ENCODE measurements at regions not wholly inside any gene's neighbourhood (a gene's known extent, or its start where the extent isn't known, plus 50 kb on each side); places are given as distances from the start of the nearest gene placed in this dataset.

GRCh38 chr2:144648837-144649465 is 129.0 kb upstream of the ZEB2 start:
- H3K9me3 ChIP-seq (ENCODE audit: severe bottlenecking), result no peaks in the 10 kb centered on the region
- no peak for TF ChIP-seq CTCF (IDR thresholded peaks at IDR 0.05; ENCODE audit: poor library complexity, severe bottlenecking)
- no peak overlapping the region for H3K27ac ChIP-seq (ENCODE audit: poor library complexity, severe bottlenecking)
- H3K36me3 ChIP-seq (ENCODE audit: low read depth), result no peaks in the 10 kb centered on the region
- no peak overlapping the region for H3K4me3 ChIP-seq (ENCODE audit: severe bottlenecking)
- ATAC-seq (ENCODE audit: low read depth) (no peak), DNase-seq (ENCODE audit: low spot score) (no peak)
- no peaks in the 10 kb centered on the region for H3K4me1 ChIP-seq (ENCODE audit: insufficient read depth, poor library complexity, severe bottlenecking)
- H3K27me3 ChIP-seq (ENCODE audit: insufficient read depth, poor library complexity, severe bottlenecking), result no peaks in the 10 kb centered on the region

GRCh38 chr2:144645083-144645778 is 125.3 kb upstream of the ZEB2 start:
- H3K4me1 ChIP-seq (ENCODE audit: insufficient read depth, poor library complexity, severe bottlenecking), result no peaks in the 10 kb centered on the region
- ATAC-seq (ENCODE audit: low read depth) (no peak), DNase-seq (ENCODE audit: low spot score) (no peak)
- H3K27ac ChIP-seq (ENCODE audit: poor library complexity, severe bottlenecking), result no peak overlapping the region
- no peak overlapping the region for H3K4me3 ChIP-seq (ENCODE audit: severe bottlenecking)
- H3K36me3 ChIP-seq (ENCODE audit: low read depth), result no peaks in the 10 kb centered on the region
- no peaks in the 10 kb centered on the region for H3K27me3 ChIP-seq (ENCODE audit: insufficient read depth, poor library complexity, severe bottlenecking)
- no peaks in the 10 kb centered on the region for H3K9me3 ChIP-seq (ENCODE audit: severe bottlenecking)
- TF ChIP-seq CTCF (IDR thresholded peaks at IDR 0.05; ENCODE audit: poor library complexity, severe bottlenecking), result no peak

GRCh38 chr2:144644549-144644948 is 124.6 kb upstream of the ZEB2 start:
- H3K27me3 ChIP-seq (ENCODE audit: insufficient read depth, poor library complexity, severe bottlenecking), result no peaks in the 10 kb centered on the region
- no peaks in the 10 kb centered on the region for H3K9me3 ChIP-seq (ENCODE audit: severe bottlenecking)
- H3K27ac ChIP-seq (ENCODE audit: poor library complexity, severe bottlenecking), result no peak overlapping the region
- ATAC-seq (ENCODE audit: low read depth) (no peak), DNase-seq (ENCODE audit: low spot score) (no peak)
- H3K36me3 ChIP-seq (ENCODE audit: low read depth), result no peaks in the 10 kb centered on the region
- H3K4me3 ChIP-seq (ENCODE audit: severe bottlenecking), result no peak overlapping the region
- no peak for TF ChIP-seq CTCF (IDR thresholded peaks at IDR 0.05; ENCODE audit: poor library complexity, severe bottlenecking)
- H3K4me1 ChIP-seq (ENCODE audit: insufficient read depth, poor library complexity, severe bottlenecking), result no peaks in the 10 kb centered on the region

- Histone ChIP-seq H3K27ac (ENCODE audit: poor library complexity, severe bottlenecking) (no peak overlapping the region), H3K4me1 (ENCODE audit: insufficient read depth, poor library complexity, severe bottlenecking) (no peaks in the 10 kb centered on the region), H3K36me3 (ENCODE audit: low read depth) (no peaks in the 10 kb centered on the region), H3K27me3 (ENCODE audit: insufficient read depth, poor library complexity, severe bottlenecking) (no peaks in the 10 kb centered on the region), H3K9me3 (ENCODE audit: severe bottlenecking) (no peaks in the 10 kb centered on the region), H3K4me3 (ENCODE audit: severe bottlenecking) (no peak overlapping the region)
- no peak for ATAC-seq (ENCODE audit: low read depth)
- no peak for TF ChIP-seq CTCF (IDR thresholded peaks at IDR 0.05; ENCODE audit: poor library complexity, severe bottlenecking)
- no peak for DNase-seq (ENCODE audit: low spot score)
Observed at GRCh38 chr2:144643537-144644336, 123.8 kb upstream of the ZEB2 start.

Data from RWPE2 (cell line).